GM04504 (cell line): ENCODE measurements at regions not wholly inside any gene's neighbourhood (a gene's known extent, or its start where the extent isn't known, plus 50 kb on each side); places are given as distances from the start of the nearest gene placed in this dataset.
"Not testable (repeated sequence)": the region's sequence is repeated elsewhere in the genome, so short reads cannot be mapped to it uniquely, and the experiment has no call there.

Experiments used
- DNase-seq: peaks from one replicate; pipeline ENCODE4 v3.0.0-alpha.2; 2012; ENCODE audit warnings: low read depth

DNA sequence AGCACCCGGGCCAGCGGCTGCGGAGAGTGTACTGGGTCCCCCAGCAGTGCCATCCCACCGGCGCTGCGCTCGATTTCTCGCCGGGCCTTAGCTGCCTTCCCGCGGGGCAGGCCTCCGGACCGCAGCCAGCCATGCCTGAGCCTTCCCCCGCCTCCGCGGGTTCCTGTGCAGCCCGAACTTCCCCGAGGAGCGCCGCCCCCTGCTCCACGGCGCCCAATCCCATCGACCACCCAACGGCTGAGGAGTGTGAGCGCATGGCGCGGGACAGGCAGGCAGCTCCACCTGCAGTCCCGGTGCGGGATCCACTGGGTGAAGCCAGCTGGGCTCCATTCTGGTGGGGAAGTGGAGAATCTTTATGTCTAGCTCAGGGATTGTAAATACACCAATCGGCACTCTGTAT lies 325.4 kb downstream of the PPP1R3A start:
- not testable (repeated sequence) for DNase-seq

DNA sequence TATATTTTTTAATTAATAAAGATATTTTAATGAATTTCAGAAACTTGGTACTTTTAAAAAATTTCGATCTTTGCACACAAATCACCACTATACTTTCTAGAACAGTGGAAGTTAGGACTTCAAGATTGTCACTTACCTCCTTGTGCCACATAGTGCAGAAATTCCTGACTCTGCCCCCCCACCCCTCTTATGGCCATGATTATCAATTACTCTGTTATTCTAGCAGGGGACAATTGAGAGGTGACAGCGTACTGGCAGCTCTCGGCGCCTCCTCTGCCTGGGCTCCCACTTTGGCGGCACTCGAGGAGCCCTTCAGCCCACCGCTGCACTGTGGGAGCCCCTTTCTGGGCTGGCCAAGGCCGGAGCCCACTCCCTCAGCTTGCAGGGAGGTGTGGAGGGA lies 325.9 kb downstream of the PPP1R3A start:
- not testable (repeated sequence) for DNase-seq

DNA sequence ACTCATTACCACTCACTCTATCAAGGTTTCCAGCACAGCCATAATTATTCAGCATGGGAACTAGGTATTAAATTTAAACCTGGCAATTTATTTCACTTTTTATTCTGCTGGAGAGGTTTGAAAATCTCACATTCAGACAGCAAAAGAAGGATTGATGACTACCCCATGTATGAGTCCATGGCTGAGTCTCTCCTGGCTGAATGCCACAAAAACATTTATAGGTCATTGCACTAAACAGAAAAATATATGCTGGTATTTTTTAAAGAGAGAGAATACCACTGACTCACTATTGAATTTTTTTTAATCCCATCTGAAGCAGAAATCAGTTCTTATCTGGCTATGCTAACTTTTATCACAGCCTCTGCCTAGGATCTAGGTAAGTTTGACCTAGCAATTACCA lies 336.3 kb downstream of the PPP1R3A start:
- DNase-seq, result no peak

DNA sequence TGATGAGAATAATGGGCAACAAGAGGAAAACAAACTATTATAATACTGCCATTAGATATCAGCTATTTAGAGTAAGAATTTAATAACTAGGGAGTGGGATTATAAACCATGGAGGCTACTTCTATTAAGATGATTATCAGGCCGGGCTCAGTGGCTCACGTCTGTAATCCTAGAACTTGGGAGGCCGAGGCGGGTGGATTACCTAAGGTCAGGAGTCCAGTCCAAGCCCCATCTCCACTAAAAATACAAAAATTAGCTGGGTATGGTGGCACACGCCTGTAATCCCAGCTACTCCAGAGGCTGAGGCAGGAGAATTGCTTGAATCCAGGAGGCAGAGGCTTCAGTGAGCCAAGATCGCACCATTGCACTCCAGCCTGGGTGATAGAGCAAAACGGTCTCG lies 355.6 kb downstream of the PPP1R3A start:
- DNase-seq, result not testable (repeated sequence)

DNA sequence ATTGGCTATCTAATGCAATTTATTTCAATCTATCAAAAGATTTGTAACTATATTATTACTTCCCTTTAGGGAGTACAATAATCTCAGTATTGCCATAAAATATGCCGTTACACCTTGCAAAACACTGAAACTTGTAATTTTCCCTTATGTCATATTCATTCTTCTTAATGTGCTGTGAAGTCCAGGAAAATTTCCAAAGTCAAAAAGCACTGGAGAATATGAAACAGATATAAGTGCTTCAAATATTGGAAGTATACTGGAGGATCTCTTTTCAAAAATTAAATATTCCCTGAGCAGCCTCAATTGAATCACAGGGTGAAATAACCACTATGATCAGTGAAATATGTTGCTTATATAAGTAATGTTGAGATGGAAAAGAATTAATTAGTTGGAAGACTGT lies 356.0 kb downstream of the PPP1R3A start:
- no peak for DNase-seq

DNA sequence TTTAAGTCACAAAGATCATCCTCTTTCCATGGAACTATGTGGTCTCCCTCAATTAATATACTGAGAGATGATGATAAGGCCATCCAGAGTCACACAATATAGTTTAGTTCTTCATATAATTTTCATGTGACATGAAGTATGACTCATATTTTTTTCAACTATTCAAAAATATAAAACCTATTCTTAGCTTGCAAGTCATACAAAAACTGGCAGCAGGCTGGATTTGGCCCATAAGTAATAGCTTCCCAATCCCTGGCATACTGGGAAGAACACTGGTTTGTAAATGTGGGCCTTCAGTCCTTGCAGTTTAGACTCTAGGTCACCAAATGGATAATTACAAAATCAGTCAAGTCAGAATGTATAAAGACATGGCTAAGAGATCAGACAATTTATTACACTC lies 356.6 kb downstream of the PPP1R3A start:
- DNase-seq, result no peak

DNA sequence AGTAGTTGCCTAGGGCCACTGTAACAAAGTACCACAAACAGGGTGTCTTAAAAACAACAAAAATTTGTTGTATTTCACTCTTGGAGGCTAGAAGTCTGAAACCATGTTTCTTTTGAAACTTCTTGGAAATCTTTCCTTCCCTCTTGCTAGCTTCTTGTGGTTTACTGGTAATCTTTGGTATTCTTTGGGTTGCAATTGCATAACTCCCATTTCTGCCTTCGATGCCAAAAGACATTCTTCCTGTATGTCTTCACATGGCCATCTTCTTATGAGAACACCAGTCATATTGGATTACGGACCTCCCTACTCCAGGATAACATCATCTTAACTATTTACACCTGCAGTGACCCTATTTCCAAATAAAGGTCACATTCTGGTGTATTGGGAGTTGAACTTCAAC lies 357.4 kb downstream of the PPP1R3A start:
- DNase-seq, result no peak

DNA sequence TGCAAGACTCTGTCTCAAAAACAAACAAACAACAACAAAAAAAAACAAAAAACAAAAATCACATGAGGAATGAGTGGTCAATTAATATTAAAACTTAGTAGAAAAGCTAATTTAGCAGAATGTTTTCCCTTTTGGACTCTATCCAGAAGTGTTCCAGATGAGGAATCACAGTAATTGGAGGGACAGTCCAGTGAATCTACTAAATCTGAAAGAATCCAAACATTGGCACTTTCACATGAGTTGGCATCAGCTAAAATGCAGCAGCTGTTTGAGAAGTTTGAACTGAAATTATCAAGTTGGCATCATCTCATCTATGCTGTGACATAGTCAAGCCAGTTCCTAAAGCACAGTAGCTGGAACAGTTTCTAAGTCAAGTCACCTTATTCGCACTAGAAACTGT lies 367.8 kb downstream of the PPP1R3A start:
- DNase-seq, result no peak

DNA sequence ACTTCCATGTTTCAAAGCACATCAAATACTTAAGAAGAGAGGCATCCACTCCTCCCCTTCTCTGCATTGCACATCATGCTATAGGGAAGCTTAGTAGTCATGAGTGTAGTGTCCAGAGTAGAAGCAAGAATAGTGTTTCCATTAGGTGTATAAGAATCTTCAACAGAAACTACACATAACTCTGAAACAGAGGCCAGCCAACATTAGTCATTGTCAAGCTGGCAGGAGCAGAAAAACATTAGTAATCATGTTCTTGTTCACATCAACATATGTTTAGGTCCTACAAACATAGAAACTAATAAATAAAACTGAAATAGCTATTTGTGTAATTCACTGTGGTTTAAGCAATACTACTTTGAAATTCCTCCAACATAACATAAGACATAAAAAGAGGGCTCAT lies 370.2 kb downstream of the PPP1R3A start:
- DNase-seq, result no peak

DNA sequence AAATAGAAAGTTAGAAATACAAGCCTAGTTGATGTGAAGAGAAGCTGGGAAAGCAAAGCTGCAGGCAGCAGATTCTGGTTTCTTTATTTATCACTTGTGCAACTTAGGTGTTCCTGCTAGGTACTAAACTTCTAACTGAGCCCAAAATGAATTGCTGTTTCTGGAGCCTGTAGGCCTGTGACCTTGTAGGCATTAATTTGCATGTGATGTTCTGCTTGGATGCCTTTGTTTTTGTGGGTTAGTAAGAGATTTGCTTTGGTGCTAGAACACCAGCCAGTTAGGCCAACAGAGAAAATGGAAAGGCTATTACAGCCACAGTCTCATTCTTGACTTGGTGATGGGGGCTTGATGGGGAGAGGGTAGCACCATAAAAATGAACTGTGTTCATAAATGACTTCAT lies 370.7 kb downstream of the PPP1R3A start:
- no peak for DNase-seq

DNA sequence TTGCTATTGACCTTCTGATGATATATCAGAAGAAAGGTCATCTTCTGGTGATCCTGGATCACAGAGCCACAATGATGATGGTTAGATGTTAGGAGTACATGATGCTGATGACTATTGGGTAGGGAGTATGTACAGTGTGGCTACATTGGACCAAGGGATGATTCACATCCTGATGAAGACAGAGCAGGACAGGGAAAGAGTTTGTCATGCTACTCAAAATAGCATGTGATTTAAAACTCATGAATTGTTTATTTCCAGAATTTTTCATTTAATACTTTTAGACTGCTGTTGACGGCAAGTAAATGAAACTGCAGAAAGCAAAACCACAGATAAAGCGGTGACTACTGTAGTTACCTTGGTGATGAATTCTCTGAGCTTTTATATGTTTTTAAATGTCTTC lies 397.3 kb downstream of the PPP1R3A start:
- no peak for DNase-seq

DNA sequence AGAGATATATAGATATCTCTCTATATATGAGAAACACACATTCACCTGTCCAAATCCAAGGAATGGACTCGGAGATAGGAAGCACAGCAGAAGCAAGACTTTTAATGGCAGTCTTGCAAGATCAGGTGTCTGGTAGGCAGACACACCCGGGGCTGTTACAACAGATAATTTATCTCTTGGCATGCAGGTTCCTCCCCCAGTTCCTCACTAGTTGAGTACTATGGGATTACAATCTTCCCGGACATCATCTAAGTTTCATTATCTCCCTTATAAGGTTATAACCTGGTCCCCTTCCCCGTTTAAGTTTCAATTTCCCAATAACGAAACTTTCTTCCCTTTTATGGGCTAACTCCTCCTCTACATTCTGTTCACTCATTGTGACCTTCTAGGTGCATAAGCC lies 399.3 kb downstream of the PPP1R3A start:
- no peak for DNase-seq

DNA sequence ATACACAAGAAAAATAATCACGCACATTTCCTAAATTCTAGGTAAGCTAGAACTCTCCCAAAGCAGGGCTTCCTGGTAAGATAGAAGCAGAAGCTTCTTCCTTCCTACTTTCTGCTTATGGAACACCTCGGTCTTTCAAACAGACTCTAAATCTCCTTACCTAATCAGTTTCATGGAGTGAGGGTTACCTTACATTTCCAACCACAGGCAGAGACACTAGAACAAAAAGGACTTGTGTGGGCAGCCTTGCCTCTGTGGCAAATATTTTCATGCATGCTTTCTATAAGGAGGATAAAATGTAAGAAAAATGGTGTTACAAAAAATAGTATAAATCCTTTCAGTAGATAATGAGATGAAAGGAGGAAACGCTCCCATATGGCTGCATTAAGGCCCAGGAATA lies 386.3 kb upstream of the SMIM30 start:
- DNase-seq, result no peak

DNA sequence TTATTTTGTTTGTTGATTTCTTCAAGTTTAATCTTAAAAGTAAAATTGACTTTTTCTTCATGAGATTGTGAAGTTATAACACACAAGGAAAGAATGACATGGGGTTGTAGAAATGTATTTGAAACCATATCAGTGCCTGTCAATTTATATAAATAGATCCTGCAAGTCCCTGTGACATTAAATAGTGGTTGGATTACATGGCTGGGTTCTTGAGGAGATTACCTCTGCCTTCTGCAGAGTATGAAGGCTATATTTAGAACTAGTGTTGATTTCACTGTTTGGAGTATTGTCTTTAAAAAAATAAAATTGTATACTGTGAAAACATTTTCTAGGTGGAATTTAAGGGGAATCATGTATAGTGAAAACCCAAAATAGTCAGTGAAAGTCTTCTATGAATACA lies 385.8 kb upstream of the SMIM30 start:
- no peak for DNase-seq

DNA sequence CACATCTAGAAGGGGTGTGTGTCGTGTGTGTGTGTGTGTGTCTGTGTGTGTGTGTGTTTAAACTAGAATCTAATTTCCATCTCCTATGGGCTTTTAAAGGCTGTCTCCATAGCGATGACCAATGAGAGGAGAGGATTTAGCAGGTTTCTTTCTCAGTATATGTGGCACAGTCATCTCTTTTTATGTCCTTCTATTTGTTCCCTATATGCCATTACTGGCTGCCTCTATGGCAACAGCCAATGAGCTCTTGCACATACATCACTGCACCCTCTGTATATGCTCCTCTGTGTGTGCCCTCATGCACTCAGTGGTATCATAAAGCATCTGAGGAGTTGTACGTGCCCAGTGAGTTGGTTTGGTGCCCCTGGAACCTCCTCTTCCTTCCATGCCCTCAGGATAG lies 378.2 kb upstream of the SMIM30 start:
- not testable (repeated sequence) for DNase-seq

DNA sequence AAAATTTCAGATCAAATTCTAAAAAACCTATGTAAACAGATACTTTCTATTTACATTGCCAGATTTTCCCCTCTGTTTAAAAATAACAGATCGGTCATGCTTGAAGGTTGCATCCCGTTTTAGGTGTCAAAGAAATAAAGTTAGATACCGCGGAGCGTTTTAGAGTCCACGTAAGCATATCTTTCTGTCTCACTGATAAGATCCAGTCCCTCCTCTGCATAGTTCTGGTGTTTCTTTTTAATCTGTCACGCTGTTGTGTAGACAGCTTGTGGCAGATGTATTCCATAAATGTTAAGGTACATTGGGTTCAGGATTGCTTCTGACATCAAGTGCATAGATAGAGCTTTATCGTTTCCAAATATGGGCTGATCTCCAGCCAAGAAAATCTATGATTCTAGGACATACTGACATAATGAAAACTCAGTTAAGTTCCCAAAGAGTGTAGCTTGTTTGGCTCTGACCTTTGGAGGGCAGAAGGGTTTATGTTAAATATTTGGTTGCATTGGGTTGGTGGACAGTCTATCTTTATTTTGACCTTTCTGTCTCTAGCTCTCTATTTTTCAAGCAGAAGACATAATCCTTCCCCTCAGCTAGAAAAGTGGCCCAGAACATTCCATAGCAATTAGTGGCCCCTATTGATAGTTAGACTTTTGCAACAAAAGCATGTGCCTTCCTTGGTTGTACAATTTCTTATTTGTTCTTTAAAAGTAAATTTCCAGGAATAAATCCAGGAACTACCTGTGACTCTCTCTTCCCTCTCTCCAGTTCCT lies 376.6 kb upstream of the SMIM30 start:
- DNase-seq, result not testable (repeated sequence)

DNA sequence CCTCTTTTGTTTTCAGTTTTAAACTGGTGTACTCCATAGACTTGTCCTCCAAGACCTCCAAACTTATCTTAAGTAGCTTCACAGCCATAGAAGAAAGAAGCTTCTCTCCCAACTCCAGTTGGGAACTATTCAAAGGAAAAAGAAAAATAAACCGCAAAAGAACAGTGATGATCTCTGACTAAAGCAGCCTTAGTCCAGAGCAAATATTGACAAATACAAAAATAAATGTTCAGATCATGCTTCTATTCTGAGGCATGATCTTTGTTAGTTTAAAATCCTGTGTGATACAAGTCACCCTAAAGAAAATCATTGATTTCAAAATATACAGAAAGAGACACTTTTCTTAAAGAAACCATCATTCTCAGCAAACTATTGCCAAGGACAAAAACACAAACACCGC lies 373.0 kb upstream of the SMIM30 start:
- no peak for DNase-seq

DNA sequence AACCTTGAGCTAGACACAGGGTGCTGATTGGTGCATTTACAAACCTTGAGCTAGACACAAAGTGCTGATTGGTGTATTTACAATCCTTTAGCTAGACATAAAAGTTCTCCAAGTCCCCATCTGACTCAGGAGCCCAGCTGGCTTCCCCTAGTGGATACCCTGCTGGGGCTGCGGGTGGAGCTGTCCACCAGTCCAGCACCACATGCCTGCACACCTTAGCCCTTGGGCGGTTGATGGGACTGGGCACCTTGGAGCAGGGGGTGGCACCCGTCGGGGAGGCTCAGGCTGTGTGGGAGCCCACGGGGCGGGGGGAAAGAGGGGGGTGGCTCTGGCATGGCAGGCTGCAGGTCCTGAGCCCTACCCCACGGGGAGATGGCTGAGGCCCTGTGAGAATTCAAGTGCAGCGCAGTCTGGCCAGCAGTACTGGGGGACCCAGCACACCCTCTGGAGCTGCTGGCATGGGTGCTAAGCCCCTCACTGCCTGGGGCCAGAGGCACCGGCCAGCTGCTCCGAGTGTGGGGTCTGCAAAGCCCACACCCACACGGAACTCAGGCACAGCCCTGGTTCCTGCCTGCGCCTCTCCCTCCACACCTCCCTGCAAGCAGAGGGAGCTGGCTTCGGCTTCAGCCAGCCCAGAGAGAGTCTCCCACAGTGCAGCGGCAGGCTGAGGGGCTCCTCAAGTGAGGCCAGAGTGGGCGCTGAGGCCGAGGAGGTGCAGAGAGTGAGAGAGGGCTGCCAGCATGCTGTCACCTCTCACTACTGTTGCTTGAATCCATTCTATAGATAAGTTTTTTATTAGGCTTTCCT lies 369.8 kb upstream of the SMIM30 start:
- no peak for DNase-seq

DNA sequence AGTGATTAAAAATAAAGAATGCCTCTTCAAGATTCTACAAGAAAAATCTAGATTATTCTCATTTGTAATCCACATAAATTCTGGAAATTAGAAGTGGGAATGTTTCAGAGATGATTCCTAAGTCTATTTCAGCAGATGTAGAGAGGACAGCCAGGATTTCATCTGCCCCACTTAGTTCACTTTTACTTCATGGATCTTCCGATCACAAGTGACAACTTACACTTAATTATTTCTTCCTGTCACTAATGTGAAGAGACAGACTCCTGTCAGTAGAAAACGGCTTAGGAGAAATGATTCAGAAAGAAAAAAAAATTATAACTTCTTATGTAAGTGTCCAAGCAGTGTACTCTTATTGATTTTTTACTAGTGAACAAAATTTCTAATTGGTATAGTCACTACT lies 368.2 kb upstream of the SMIM30 start:
- no peak for DNase-seq

DNA sequence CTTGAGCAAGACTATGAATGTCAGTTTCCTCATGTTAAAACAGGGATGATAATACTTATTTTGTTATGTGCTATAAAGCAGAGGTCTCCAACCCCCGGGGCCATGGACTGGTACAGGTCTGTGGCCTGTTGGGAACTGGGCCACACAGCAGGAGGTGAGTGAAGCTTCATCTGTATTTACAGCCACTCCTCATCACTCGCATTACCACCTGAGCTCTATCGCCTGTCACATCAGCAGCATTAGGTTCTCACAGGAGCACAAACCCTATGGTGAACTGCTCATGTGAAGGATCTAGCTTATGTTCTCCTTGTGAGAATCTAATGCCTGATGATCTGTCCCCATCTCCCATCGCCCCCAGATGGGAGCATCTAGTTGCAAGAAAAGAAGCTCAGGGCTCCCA lies 365.3 kb upstream of the SMIM30 start:
- DNase-seq, result no peak

DNA sequence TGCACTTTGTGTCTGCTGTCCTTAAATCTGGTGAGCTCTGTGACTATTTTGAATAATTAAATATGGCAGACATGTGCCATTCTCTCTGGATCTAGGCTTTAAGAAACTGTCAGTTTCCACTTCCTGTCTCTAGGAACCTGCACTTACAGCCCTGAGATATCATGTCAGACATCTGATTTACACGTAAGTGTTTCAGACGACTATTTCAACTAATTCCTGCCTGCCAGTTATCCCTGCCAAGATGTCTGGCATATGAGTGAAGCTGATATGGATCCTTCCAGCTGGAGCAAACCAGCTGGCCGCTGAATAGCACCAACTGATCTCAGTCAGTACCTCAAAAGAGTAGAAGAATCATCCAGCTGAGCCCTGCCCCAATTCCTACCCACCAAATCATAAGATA lies 362.2 kb upstream of the SMIM30 start:
- DNase-seq, result no peak

DNA sequence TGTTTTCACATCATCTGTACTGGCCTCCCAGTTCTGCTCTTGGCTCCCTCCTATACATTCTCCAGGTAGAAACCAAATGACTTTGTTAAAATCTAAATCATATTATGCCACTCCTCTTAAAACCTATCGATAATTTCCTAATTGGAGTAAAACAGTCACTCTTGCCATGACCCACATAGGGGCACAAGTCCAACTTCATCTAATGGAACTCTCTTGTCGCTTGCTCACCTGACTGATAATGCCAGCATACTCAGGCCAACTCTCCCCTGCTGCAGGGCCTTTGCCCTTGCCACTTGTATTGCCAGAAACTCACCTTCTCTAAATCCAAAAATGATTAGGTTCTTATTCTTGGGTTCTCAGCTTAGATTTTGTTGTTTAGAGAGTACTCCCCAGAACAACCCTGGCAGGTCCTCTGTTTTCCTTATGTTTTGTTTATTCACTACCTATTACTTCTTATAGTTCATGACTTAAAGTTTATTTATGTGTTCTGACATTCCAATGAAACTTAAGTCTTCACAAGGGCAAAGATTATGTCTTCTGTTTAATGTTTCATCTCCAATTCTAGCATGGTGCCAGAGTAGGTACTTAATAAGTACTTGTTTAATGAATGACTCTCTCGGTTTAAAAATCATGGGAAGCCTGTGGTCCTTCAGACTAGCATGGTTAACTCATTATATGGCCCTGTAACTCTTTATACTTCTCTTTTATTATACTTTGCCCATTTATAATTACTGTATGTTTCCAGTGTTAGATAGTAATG lies 345.9 kb upstream of the SMIM30 start:
- no peak for DNase-seq

DNA sequence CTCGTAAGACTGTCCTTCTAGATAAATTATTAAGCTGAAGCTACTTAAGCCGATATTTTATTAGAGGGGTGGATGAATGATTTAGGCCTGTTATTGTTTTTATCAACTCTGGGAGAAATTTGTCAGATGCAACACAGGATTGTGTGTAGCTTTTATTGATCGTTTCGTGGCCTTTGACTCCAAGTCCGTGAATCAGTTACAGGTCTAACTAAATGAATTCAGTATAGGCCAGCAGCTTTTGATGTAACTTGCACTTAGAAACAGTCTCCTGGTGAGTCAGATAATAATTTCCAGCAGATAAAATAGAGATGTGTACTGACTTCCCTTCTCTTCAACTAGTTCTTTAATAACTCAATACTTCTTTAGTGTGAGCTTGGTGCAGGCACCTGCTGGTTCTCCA lies 341.7 kb upstream of the SMIM30 start:
- DNase-seq, result no peak
